HEK293T (cell line): ENCODE measurements at regions not wholly inside any gene's neighbourhood (a gene's known extent, or its start where the extent isn't known, plus 50 kb on each side); places are given as distances from the start of the nearest gene placed in this dataset.

Experiments
- CTBP1 ChIP-seq: fragments of 450-650 bp; IDR thresholded peaks from 2 replicates; pipeline ENCODE4 v1.6.1; 2016; ENCODE audit warnings: borderline replicate concordance
- ELF4 ChIP-seq: fragments of 450-650 bp; IDR thresholded peaks from 2 replicates; pipeline ENCODE4 v1.6.1; 2017; ENCODE audit warnings: antibody characterized with exemption
- FOXK2 ChIP-seq: fragments of 450-650 bp; IDR thresholded peaks from 2 replicates; pipeline ENCODE4 v1.6.1; 2016; ENCODE audit warnings: mild to moderate bottlenecking
- FOXM1 ChIP-seq: fragments of 450-650 bp; IDR thresholded peaks from 2 replicates; pipeline ENCODE4 v1.6.1; 2017; ENCODE audit warnings: mild to moderate bottlenecking, borderline replicate concordance
- SP1 ChIP-seq: fragments of 450-650 bp; IDR thresholded peaks from 2 replicates; pipeline ENCODE4 v1.6.1; 2017
- SUZ12 ChIP-seq: fragments of 450-650 bp; IDR thresholded peaks from 2 replicates; pipeline ENCODE4 v1.6.1; 2016; ENCODE audit warnings: mild to moderate bottlenecking
- TARDBP ChIP-seq: fragments of 450-650 bp; IDR thresholded peaks from 2 replicates; pipeline ENCODE4 v1.6.1; 2016
- TF ChIP-seq, protein P1 (sequence below): fragments of 450-650 bp; IDR thresholded peaks from 2 replicates; pipeline ENCODE4 v1.6.1; 2016

DNA sequence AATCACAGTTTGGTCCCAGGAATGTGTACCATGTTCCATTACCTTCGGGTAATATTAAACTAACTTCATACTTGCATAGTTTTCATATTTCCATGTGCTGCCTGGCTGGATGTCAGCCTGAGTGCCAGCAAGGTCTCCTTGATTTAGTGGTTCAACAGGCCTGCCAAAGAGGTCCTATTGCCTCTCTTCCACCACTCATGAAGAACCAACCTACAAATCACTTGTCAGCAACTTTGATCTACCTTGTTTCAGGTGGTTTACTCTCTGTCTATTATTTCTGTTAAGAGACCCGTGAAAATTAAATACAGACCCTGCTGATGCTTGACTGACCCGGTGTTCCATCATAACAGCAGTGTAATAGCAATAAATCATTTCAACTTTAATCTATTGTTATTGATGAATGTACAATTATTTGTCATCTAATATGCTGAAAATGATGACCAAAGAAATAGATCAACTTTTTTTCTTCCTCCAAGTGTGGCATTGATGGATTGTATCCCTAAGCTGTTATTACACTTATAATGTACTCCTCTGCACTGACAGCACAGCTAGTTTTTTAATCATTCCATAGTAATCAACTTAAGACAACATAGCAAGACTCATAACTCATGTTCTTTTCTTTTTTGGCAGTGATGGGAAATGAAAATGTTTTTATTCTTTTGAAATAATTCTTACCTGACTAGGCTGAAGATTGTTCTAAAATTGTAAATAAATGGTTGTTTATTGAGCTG lies 1220.2 kb upstream of the ACVR2A start:
- TF ChIP-seq ELF4 = no peak
- no peak for TF ChIP-seq FOXM1
- TF ChIP-seq, protein P1, sequence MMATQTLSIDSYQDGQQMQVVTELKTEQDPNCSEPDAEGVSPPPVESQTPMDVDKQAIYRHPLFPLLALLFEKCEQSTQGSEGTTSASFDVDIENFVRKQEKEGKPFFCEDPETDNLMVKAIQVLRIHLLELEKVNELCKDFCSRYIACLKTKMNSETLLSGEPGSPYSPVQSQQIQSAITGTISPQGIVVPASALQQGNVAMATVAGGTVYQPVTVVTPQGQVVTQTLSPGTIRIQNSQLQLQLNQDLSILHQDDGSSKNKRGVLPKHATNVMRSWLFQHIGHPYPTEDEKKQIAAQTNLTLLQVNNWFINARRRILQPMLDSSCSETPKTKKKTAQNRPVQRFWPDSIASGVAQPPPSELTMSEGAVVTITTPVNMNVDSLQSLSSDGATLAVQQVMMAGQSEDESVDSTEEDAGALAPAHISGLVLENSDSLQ = peak; percentile 56
- TF ChIP-seq FOXK2 = no peak
- TF ChIP-seq TARDBP = no peak
- TF ChIP-seq SUZ12 = no peak
- TF ChIP-seq SP1 = no peak
- no peak for TF ChIP-seq CTBP1
